OCI-LY7 (cell line): ENCODE measurements at regions not wholly inside any gene's neighbourhood (a gene's known extent, or its start where the extent isn't known, plus 50 kb on each side); places are given as distances from the start of the nearest gene placed in this dataset.

Source experiments
- BruUV-seq: library from RNA; stranded (reverse); fragments of 400-500 nt; replicated peaks from 2 replicates; lab custom pipeline; 2021; lab: Mats Ljungman, UMichigan
- CTCF ChIA-PET: fragments of 300-600 bp; sonication (Branson Sonifier 250); formaldehyde crosslinking; loops from one replicate; lab custom pipeline; 2022; ENCODE audit warnings: antibody characterized with exemption; ENCODE audit not compliant: unreplicated experiment; lab: Charles Lee
- POLR2A ChIA-PET: fragments of 300-600 bp; sonication (Branson Sonifier 250); formaldehyde crosslinking; loops from one replicate; lab custom pipeline; 2022; ENCODE audit warnings: antibody characterized with exemption; lab: Charles Lee
- DNase-seq: peaks from one replicate; pipeline ENCODE4 v3.0.0-alpha.2; 2015; ENCODE audit warnings: low spot score
- H2AFZ ChIP-seq: fragments of 200-600 bp; sonication (generic), shearing (Covaris generic); 2 replicates; pipeline ENCODE4 v1.6.1; 2014; ENCODE audit warnings: mild to moderate bottlenecking, antibody characterized with exemption, low read length, moderate library complexity
- H3K27ac ChIP-seq: fragments of 200-600 bp; sonication (generic); 2 replicates; pipeline ENCODE4 v1.5.1; 2014; ENCODE audit warnings: mixed run types, low read depth, mild to moderate bottlenecking, moderate library complexity, low read length, inconsistent platforms; ENCODE audit not compliant: poor library complexity, severe bottlenecking
- H3K36me3 ChIP-seq: fragments of 200-600 bp; sonication (generic); 2 replicates; pipeline ENCODE4 v1.6.1; 2014; ENCODE audit warnings: mild to moderate bottlenecking, antibody characterized with exemption, low read length, moderate library complexity, mixed read lengths; ENCODE audit not compliant: insufficient read depth
- H3K4me1 ChIP-seq: fragments of 200-600 bp; sonication (generic); 2 replicates; pipeline ENCODE4 v1.5.1; 2014; ENCODE audit warnings: mild to moderate bottlenecking, low read length; ENCODE audit not compliant: insufficient read depth, poor library complexity, severe bottlenecking
- H3K4me2 ChIP-seq: fragments of 200-600 bp; sonication (generic); 2 replicates; pipeline ENCODE4 v1.6.1; 2014; ENCODE audit warnings: mild to moderate bottlenecking, low read length
- H3K4me3 ChIP-seq: fragments of 200-600 bp; sonication (generic); 2 replicates; pipeline ENCODE4 v1.5.1; 2014; ENCODE audit warnings: mild to moderate bottlenecking, low read depth, low read length; ENCODE audit not compliant: poor library complexity, severe bottlenecking
- H3K79me2 ChIP-seq: fragments of 200-600 bp; sonication (generic); 2 replicates; pipeline ENCODE4 v1.6.1; 2016; ENCODE audit warnings: low read depth, mild to moderate bottlenecking, low read length, moderate library complexity, mixed read lengths; ENCODE audit not compliant: insufficient read depth
- H3K9me2 ChIP-seq: fragments of 200-600 bp; sonication (generic); 2 replicates; pipeline ENCODE4 v1.6.1; 2016; ENCODE audit warnings: mild to moderate bottlenecking, low read length, mixed read lengths; ENCODE audit not compliant: insufficient read depth
- H3K9me3 ChIP-seq: fragments of 200-600 bp; sonication (generic); 2 replicates; pipeline ENCODE4 v1.6.1; 2014; ENCODE audit warnings: mild to moderate bottlenecking, mixed run types, low read length, mixed read lengths
- H4K20me1 ChIP-seq: fragments of 200-600 bp; sonication (generic); 2 replicates; pipeline ENCODE4 v1.6.1; 2014; ENCODE audit warnings: mild to moderate bottlenecking, antibody characterized with exemption, low read length, moderate library complexity, mixed read lengths; ENCODE audit not compliant: insufficient read depth
- CTCF ChIP-seq: fragments of 200-600 bp; sonication (generic); conservative IDR thresholded peaks from 2 replicates; pipeline ENCODE4 v1.5.1; 2014; ENCODE audit warnings: mild to moderate bottlenecking, antibody characterized with exemption, low read length, moderate library complexity, mixed read lengths
- EZH2phosphoT487 ChIP-seq: fragments of 200-600 bp; sonication (generic); IDR thresholded peaks from 2 replicates; pipeline ENCODE4 v1.6.1; 2018; ENCODE audit warnings: low read depth, borderline replicate concordance, mild to moderate bottlenecking, mixed run types, antibody characterized with exemption, low read length, moderate library complexity, mixed read lengths
- intact Hi-C: fragments of 100-400 bp; cut with micrococcal nuclease; formaldehyde crosslinking; loops from one replicate; pipeline ENCODE4 v1.10.0; 2022; ENCODE audit not compliant: unreplicated experiment

GRCh38 chr5:6212244-6212643, 166.1 kb downstream of the MED10 start:
- Histone ChIP-seq H3K36me3 (no peaks in the 10 kb centered on the region), H3K79me2 (no peaks in the 10 kb centered on the region), H2AFZ (no peak overlapping the region), H3K4me1 (no peaks in the 10 kb centered on the region), H3K27ac (no peak overlapping the region), H3K9me2 (no peaks in the 10 kb centered on the region), H3K4me3 (no peak overlapping the region), H4K20me1 (no peaks in the 10 kb centered on the region), H3K4me2 (no peak overlapping the region), H3K9me3 (no peaks in the 10 kb centered on the region; the same call in 1 of the 2 replicates)
- BruUV-seq, result no TSS peak
- TF ChIP-seq CTCF, result no peak
- TF ChIP-seq EZH2phosphoT487, result no peak
- POLR2A ChIA-PET, result interaction anchor here (0.6 to 1.2 kb wide), 2 partner anchors 9 to 1582 kb away, joined by 3 read pairs; no protein-coding TSS in a partner anchor
- intact Hi-C loops, result no loop called here
- CTCF ChIA-PET, result no interaction called here
- DNase-seq, result no peak

GRCh38 chr5:6206501-6206900, 171.8 kb downstream of the MED10 start:
- H3K27ac ChIP-seq, result no peak overlapping the region
- no peaks in the 10 kb centered on the region for H3K9me2 ChIP-seq
- 0 out of 2 replicates have a peak, but pooled peaks cover 1% of the 10 kb centered on the region for H3K9me3 ChIP-seq
- no peak overlapping the region for H3K4me3 ChIP-seq
- peaks cover 19% of the 10 kb centered on the region for H3K4me1 ChIP-seq
- POLR2A ChIA-PET, result interaction anchor here (0.7 to 1.1 kb wide), 4 partner anchors 17 to 598 kb away, joined by 3 read pairs; no protein-coding TSS in a partner anchor
- no peaks in the 10 kb centered on the region for H3K36me3 ChIP-seq
- no TSS peak for BruUV-seq
- DNase-seq, result no peak
- intact Hi-C loops, result no loop called here
- CTCF ChIA-PET, result interaction anchor here (0.8 to 1.1 kb wide), 2 partner anchors 12 to 16 kb away, joined by 3 to 5 read pairs; no protein-coding TSS in a partner anchor
- H3K4me2 ChIP-seq, result no peak overlapping the region
- no peaks in the 10 kb centered on the region for H4K20me1 ChIP-seq
- no peak overlapping the region for H2AFZ ChIP-seq
- H3K79me2 ChIP-seq, result no peaks in the 10 kb centered on the region
- TF ChIP-seq EZH2phosphoT487 (no peak), CTCF (no peak)

GRCh38 chr5:6202968-6203365, 175.4 kb downstream of the MED10 start:
- Histone ChIP-seq H3K36me3 (no peaks in the 10 kb centered on the region; the same call in 1 of the 2 replicates), H3K79me2 (no peaks in the 10 kb centered on the region), H3K9me3 (peaks cover 18% of the 10 kb centered on the region), H3K4me2 (peak overlapping the region; percentile 18), H3K4me1 (peaks cover 19% of the 10 kb centered on the region), H2AFZ (peak overlapping the region; percentile 40; the same call in 1 of the 2 replicates), H3K27ac (peak overlapping the region; percentile 14), H3K9me2 (no peaks in the 10 kb centered on the region), H3K4me3 (no peak overlapping the region), H4K20me1 (no peaks in the 10 kb centered on the region)
- ChIA-PET CTCF (no interaction called here), POLR2A (interaction anchor here (0.9 to 2.5 kb wide), 3 partner anchors 9 to 585 kb away, joined by 3 to 14 read pairs (median 4); no protein-coding TSS in a partner anchor)
- no TSS peak for BruUV-seq
- no peak for TF ChIP-seq EZH2phosphoT487
- TF ChIP-seq CTCF, result no peak
- intact Hi-C loops, result no loop called here
- peak; percentile 68 for DNase-seq
